DND-41 (cell line): ENCODE measurements at regions not wholly inside any gene's neighbourhood (a gene's known extent, or its start where the extent isn't known, plus 50 kb on each side); places are given as distances from the start of the nearest gene placed in this dataset.
"Not testable (repeated sequence)": the region's sequence is repeated elsewhere in the genome, so short reads cannot be mapped to it uniquely, and the experiment has no call there.

Experiments
- ATAC-seq: fragments of 200-7000 bp; cut with Tn5 transposase; 3 replicates; pipeline ENCODE4 v1.9.1; 2021; ENCODE audit warnings: low read depth; ENCODE audit not compliant: insufficient read depth
- DNase-seq: peaks from one replicate; pipeline ENCODE4 v3.0.0-alpha.2; 2020
- H2AFZ ChIP-seq: 2 replicates; pipeline ENCODE4 v1.6.0; 2012; ENCODE audit warnings: low read depth, low read length
- H3K27ac ChIP-seq: 2 replicates; pipeline ENCODE4 v1.5.1; 2012; ENCODE audit warnings: low read length, inconsistent platforms
- H3K27me3 ChIP-seq: fragments of 200-600 bp; sonication (generic); 2 replicates; pipeline ENCODE4 v1.6.0; 2012; ENCODE audit warnings: low read length, mild to moderate bottlenecking, inconsistent platforms; ENCODE audit not compliant: insufficient read depth, poor library complexity
- H3K36me3 ChIP-seq: 2 replicates; pipeline ENCODE4 v1.5.1; 2012; ENCODE audit warnings: low read length, inconsistent platforms; ENCODE audit not compliant: insufficient read depth
- H3K4me1 ChIP-seq: 2 replicates; pipeline ENCODE4 v1.5.1; 2012; ENCODE audit warnings: mild to moderate bottlenecking, low read length; ENCODE audit not compliant: insufficient read depth
- H3K4me2 ChIP-seq: 2 replicates; pipeline ENCODE4 v1.6.0; 2012; ENCODE audit warnings: mild to moderate bottlenecking, moderate library complexity, low read length, inconsistent platforms; ENCODE audit not compliant: insufficient read depth
- H3K4me3 ChIP-seq, 2 experiments: fragments of 200-600 bp in 1 of 2; shearing (Covaris generic) in 1 of 2; 2 replicates each; pipeline ENCODE4 v1.5.1; 2012 to 2016; ENCODE audit warnings: inconsistent platforms in 2 of 2, low read length in 2 of 2, mild to moderate bottlenecking in 2 of 2, low read depth in 1 of 2, moderate library complexity in 1 of 2
- H3K79me2 ChIP-seq: 2 replicates; pipeline ENCODE4 v1.6.0; 2012; ENCODE audit warnings: low read length, inconsistent platforms; ENCODE audit not compliant: insufficient read depth
- H3K9ac ChIP-seq: 2 replicates; pipeline ENCODE4 v1.6.0; 2012; ENCODE audit warnings: low read depth, mild to moderate bottlenecking, inconsistent platforms, low read length, moderate library complexity
- H3K9me3 ChIP-seq: 2 replicates; pipeline ENCODE4 v1.5.1; 2012; ENCODE audit warnings: low read length, moderate library complexity, mild to moderate bottlenecking, inconsistent platforms; ENCODE audit not compliant: insufficient read depth, severe bottlenecking
- H4K20me1 ChIP-seq: 2 replicates; pipeline ENCODE4 v1.6.0; 2012; ENCODE audit warnings: low read length; ENCODE audit not compliant: insufficient read depth
- EZH2 ChIP-seq: IDR thresholded peaks from 3 replicates; pipeline ENCODE4 v1.6.1; 2012; ENCODE audit warnings: borderline replicate concordance, low read depth, mild to moderate bottlenecking, moderate library complexity, low read length, inconsistent platforms; ENCODE audit not compliant: severe bottlenecking
- TF ChIP-seq, protein P1 (sequence below): IDR thresholded peaks from 2 replicates; pipeline ENCODE4 v1.5.1; 2012; ENCODE audit warnings: borderline replicate concordance, low read length, moderate library complexity, mild to moderate bottlenecking; ENCODE audit not compliant: poor library complexity, severe bottlenecking; ENCODE audit errors: extremely low read depth

DNA sequence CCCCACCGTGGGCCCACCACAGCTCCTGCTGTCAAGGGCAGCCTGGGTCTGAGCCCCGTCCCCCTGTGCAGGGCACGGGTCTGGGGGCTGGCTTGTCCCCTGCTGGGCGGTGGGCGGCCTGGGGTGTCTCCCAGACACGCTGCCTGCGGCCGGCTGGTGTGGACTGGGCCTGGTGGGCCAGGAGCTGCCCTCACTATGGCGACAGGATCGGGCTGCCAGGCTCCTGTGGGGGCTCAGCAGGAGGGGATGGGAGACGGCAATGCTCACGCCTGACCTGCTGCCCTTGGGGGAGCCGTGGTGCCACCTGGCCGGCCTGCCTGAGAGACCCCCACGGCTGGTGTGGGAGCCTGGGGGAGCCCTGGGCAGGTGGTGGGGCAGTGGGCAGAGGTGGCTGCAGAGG, 156.1 kb downstream of the TMEM121 start:
- H3K27ac ChIP-seq, H3K9ac ChIP-seq, H3K36me3 ChIP-seq, H3K4me1 ChIP-seq, H3K79me2 ChIP-seq, ATAC-seq, H3K9me3 ChIP-seq, H4K20me1 ChIP-seq, H2AFZ ChIP-seq, H3K4me3 ChIP-seq, H3K27me3 ChIP-seq, DNase-seq, H3K4me2 ChIP-seq: not testable (repeated sequence)

DNA sequence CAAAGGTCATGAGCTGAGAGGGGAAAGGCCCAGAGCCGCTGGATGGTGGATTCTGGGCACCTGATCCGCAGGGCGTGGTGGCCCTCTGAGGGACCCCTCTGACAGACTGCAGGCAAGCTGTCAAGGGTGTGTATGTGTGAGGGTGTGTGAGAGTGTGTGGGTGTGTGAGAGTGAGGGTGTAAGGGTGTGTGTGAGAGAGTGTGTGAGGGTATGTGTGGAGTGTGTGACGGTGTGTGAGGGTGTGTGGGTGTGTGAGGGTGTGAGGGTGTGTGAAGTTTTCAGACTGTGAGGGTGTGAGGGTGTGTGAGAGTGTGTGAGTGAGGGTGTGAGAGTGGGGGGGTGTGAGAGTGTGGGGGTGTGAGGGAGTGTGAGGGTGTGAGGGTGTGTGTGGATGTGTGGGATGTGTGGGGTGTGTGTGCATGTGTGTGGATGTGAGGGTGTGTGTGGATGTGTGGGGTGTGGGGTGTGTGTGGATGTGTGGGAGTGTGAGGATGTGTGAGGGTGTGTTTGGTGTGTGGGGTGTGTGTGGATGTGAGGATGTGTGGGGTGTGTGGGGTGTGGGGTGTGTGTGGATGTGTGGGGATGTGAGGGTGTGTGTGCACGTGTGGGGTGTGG, 156.7 kb downstream of the TMEM121 start:
- H4K20me1 ChIP-seq: no peaks in the 10 kb centered on the region
- H3K9me3 ChIP-seq: no peaks in the 10 kb centered on the region
- TF ChIP-seq EZH2: no peak
- TF ChIP-seq, protein P1, sequence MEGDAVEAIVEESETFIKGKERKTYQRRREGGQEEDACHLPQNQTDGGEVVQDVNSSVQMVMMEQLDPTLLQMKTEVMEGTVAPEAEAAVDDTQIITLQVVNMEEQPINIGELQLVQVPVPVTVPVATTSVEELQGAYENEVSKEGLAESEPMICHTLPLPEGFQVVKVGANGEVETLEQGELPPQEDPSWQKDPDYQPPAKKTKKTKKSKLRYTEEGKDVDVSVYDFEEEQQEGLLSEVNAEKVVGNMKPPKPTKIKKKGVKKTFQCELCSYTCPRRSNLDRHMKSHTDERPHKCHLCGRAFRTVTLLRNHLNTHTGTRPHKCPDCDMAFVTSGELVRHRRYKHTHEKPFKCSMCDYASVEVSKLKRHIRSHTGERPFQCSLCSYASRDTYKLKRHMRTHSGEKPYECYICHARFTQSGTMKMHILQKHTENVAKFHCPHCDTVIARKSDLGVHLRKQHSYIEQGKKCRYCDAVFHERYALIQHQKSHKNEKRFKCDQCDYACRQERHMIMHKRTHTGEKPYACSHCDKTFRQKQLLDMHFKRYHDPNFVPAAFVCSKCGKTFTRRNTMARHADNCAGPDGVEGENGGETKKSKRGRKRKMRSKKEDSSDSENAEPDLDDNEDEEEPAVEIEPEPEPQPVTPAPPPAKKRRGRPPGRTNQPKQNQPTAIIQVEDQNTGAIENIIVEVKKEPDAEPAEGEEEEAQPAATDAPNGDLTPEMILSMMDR: no peak
- H2AFZ ChIP-seq: no peak overlapping the region
- H3K4me3 ChIP-seq: no peak overlapping the region
- no peak for DNase-seq
- no peak overlapping the region for H3K9ac ChIP-seq
- no peaks in the 10 kb centered on the region for H3K27me3 ChIP-seq
- ATAC-seq: no peak
- H3K27ac ChIP-seq: no peak overlapping the region
- H3K4me2 ChIP-seq: no peak overlapping the region
- peaks cover 4% of the 10 kb centered on the region; the same call in 1 of the 2 replicates for H3K4me1 ChIP-seq
- H3K79me2 ChIP-seq: no peaks in the 10 kb centered on the region
- H3K36me3 ChIP-seq: no peaks in the 10 kb centered on the region

DNA sequence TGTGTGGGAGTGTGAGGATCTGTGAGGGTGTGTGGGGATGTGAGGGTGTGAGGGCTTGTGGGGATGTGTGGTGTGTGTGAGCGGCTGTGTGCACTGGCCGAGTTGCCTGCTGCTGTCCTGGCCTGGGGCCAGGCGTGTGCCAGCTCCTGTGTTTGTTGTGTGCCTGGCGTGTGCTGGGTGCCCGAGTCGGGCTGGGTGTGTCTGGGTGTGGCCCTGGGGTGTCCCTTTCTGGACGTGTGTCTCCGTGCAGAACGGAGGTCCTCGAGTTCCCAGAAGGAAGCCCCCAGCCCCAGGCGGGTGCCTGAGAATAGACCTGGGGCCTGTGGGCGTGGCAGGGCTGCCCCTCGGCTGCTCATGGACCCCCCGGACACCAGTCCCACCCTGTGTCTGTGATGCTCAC, 157.7 kb downstream of the TMEM121 start:
- H3K4me3 ChIP-seq, H2AFZ ChIP-seq, DNase-seq, H3K9ac ChIP-seq, H3K4me1 ChIP-seq, ATAC-seq, H3K27ac ChIP-seq, H3K79me2 ChIP-seq, H3K9me3 ChIP-seq, H3K36me3 ChIP-seq, H3K4me2 ChIP-seq, H4K20me1 ChIP-seq, H3K27me3 ChIP-seq: not testable (repeated sequence)

DNA sequence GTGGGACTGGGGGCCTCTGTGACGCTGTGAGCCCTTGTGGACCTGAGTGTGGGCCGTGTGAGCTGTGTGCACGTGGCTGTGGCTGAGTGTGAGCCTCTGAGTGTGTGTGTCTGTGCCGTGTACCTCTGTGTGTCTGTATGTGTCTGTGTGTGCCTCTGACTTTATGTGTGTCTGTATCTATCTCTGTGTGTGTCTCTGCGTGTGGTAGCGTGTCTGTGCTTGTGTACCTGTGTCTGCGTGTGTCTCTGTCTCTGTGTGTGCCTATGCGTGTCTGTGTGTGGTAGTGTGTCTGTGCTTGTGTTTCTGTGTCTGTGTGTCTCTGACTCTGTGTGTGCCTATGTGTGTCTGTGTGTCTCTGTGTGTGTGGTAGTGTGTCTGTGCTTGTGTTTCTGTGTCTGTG, 158.2 kb downstream of the TMEM121 start:
- ATAC-seq, H2AFZ ChIP-seq, H3K9ac ChIP-seq, H3K27ac ChIP-seq, H3K9me3 ChIP-seq, H3K4me3 ChIP-seq, H3K79me2 ChIP-seq, H3K36me3 ChIP-seq, DNase-seq, H3K4me2 ChIP-seq, H3K27me3 ChIP-seq, H4K20me1 ChIP-seq, H3K4me1 ChIP-seq: not testable (repeated sequence)

DNA sequence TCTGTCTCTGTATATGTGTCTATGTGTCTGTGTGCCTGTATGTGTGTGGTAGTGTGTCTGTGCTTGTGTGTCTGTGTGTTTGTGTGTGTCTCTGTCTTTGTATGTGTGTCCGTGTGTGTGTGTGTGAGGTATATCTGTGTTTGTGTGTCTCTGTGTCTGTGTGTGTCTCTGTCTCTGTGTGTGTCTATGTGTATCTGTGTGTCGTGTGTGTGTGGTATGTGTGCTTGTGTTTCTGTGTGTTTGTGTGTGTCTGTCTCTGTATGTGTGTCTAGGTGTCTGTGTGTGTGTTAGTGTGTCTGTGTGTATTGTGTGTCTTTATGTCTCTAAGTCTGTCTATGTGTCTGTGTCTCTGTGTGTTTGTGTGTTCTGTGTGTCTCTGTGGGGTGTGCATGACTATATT, 158.6 kb downstream of the TMEM121 start:
- DNase-seq: no peak
- Histone ChIP-seq H3K4me1 (no peaks in the 10 kb centered on the region), H3K36me3 (no peaks in the 10 kb centered on the region), H4K20me1 (no peaks in the 10 kb centered on the region), H3K4me3 (no peak overlapping the region), H3K27me3 (no peaks in the 10 kb centered on the region), H2AFZ (no peak overlapping the region), H3K9ac (no peak overlapping the region), H3K9me3 (no peaks in the 10 kb centered on the region), H3K27ac (no peak overlapping the region), H3K79me2 (no peaks in the 10 kb centered on the region), H3K4me2 (no peak overlapping the region)
- TF ChIP-seq EZH2: no peak
- TF ChIP-seq, protein P1: no peak
- ATAC-seq: no peak

DNA sequence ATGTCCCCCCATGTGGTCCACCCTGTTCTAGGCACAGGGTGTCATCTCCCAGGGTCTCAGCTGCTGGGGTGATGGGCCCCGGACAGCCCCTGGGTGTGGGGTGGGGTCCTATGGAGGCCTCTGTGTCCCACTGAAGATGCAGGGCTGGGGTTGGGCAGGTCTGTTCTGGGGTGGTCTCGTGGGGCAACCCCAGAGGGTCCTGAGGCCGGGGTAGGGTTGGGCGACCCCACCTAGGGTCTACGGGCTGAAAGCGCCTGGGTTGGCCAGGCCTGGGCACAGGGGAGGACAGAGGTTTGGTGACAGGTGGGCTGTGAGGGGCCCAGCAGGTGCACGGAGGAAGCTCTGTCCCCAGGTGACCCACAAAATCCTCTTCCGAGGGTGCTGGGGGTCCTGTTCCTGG, 159.2 kb downstream of the TMEM121 start:
- not testable (repeated sequence) for ATAC-seq, H3K9ac ChIP-seq, H3K27ac ChIP-seq, H3K4me1 ChIP-seq, DNase-seq, H3K79me2 ChIP-seq, H3K4me2 ChIP-seq, H4K20me1 ChIP-seq, H3K36me3 ChIP-seq, H2AFZ ChIP-seq, H3K4me3 ChIP-seq, H3K27me3 ChIP-seq, H3K9me3 ChIP-seq

DNA sequence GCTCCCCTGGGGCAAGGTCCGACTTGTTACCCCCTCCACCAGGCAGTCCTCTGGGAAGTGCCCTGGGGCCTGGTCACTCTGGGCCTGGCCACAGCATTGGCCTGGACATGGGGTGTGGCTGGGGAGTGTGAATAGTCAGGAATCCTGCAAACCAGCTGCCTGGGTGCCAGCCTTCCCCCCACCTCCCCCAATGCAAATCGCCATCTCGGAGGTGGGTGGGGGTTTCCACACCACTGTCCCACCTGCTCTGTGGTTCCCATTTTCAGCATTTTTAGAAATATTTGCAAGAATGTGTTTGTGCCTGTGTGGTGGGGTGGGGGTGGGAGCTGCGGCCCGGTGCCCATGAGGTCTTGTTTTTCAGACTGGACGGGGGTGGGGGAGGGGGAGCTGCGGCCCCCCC, 159.7 kb downstream of the TMEM121 start:
- H3K4me3 ChIP-seq, H3K79me2 ChIP-seq, H3K9ac ChIP-seq, H3K36me3 ChIP-seq, H3K4me2 ChIP-seq, ATAC-seq, H3K4me1 ChIP-seq, H4K20me1 ChIP-seq, H2AFZ ChIP-seq, H3K27me3 ChIP-seq, DNase-seq, H3K27ac ChIP-seq, H3K9me3 ChIP-seq: not testable (repeated sequence)
